Left ventricle myocardium superior (tissue), 1 donor: ENCODE measurements at regions not wholly inside any gene's neighbourhood (a gene's known extent, or its start where the extent isn't known, plus 50 kb on each side); places are given as distances from the start of the nearest gene placed in this dataset.
"Not testable (repeated sequence)": the region's sequence is repeated elsewhere in the genome, so short reads cannot be mapped to it uniquely, and the experiment has no call there.

Experiments
- ATAC-seq: fragments of 200-7000 bp; cut with Tn5 transposase; one replicate; pipeline ENCODE4 v1.9.1; 2020; ENCODE audit warnings: mild to moderate bottlenecking, moderate library complexity
- DNase-seq: peaks from one replicate; pipeline ENCODE4 v3.0.0-alpha.2; 2020
- intact Hi-C: fragments of 100-400 bp; cut with micrococcal nuclease; formaldehyde crosslinking; loops from one replicate; pipeline ENCODE4 v1.11.0; 2022
- donor health status: DM: no; HTN: yes; CAD: no; lungs with severe emphysema.

GRCh38 chr6:9806195-9806594, 608.7 kb downstream of the TFAP2A start:
- DNase-seq, result no peak
- intact Hi-C loops, result no loop called here

GRCh38 chr6:9801249-9801754, 613.6 kb downstream of the TFAP2A start:
- no peak for DNase-seq
- intact Hi-C loops, result no loop called here
- ATAC-seq, result no peak

More at GRCh38 chr6:9806195-9806594, 608.7 kb downstream of the TFAP2A start:
- ATAC-seq, result no peak

GRCh38 chr6:9799582-9799981, 615.3 kb downstream of the TFAP2A start:
- intact Hi-C loops, result no loop called here
- ATAC-seq (no peak), DNase-seq (no peak)

GRCh38 chr6:9796827-9797226, 618.0 kb downstream of the TFAP2A start:
- no peak for ATAC-seq
- intact Hi-C loops, result no loop called here

GRCh38 chr6:9795880-9796279, 619.0 kb downstream of the TFAP2A start:
- intact Hi-C loops, result no loop called here
- ATAC-seq (no peak), DNase-seq (no peak)

More at GRCh38 chr6:9796827-9797226, 618.0 kb downstream of the TFAP2A start:
- DNase-seq, result no peak

- intact Hi-C loops, result no loop called here
- no peak for ATAC-seq
- DNase-seq, result no peak
Observed at GRCh38 chr6:9789201-9789600, 625.7 kb downstream of the TFAP2A start.

- DNase-seq (no peak), ATAC-seq (no peak)
- intact Hi-C loops, result no loop called here
Observed at GRCh38 chr6:9784786-9785185, 630.1 kb downstream of the TFAP2A start.

- ATAC-seq (no peak), DNase-seq (no peak)
- intact Hi-C loops, result no loop called here
Observed at GRCh38 chr6:9783567-9783966, 631.3 kb downstream of the TFAP2A start.

- intact Hi-C loops, result no loop called here
- no peak for ATAC-seq
- no peak for DNase-seq
Observed at GRCh38 chr6:9766240-9766915, 648.5 kb downstream of the TFAP2A start.

- intact Hi-C loops, result no loop called here
- ATAC-seq (no peak), DNase-seq (no peak)
Observed at GRCh38 chr6:9761220-9761619, 653.7 kb downstream of the TFAP2A start.

GRCh38 chr6:9754515-9754914, 660.4 kb downstream of the TFAP2A start:
- no peak for DNase-seq
- ATAC-seq, result no peak
- intact Hi-C loops, result no loop called here

- no peak for ATAC-seq
Observed at GRCh38 chr6:9745966-9746365, 668.9 kb downstream of the TFAP2A start.

GRCh38 chr6:9745476-9745875, 669.4 kb downstream of the TFAP2A start:
- no peak for ATAC-seq
- DNase-seq, result no peak
- intact Hi-C loops, result no loop called here

More at GRCh38 chr6:9745966-9746365, 668.9 kb downstream of the TFAP2A start:
- DNase-seq, result no peak
- intact Hi-C loops, result no loop called here

- ATAC-seq (no peak), DNase-seq (no peak)
- intact Hi-C loops, result no loop called here
Observed at GRCh38 chr6:9744119-9744518, 670.8 kb downstream of the TFAP2A start.

- intact Hi-C loops, result no loop called here
- ATAC-seq (no peak), DNase-seq (no peak)
Observed at GRCh38 chr6:9732056-9732455, 682.8 kb downstream of the TFAP2A start.

GRCh38 chr6:9725776-9726175, 689.1 kb downstream of the TFAP2A start:
- intact Hi-C loops, DNase-seq, ATAC-seq: not testable (repeated sequence)

- DNase-seq, result no peak
- intact Hi-C loops, result no loop called here
- ATAC-seq, result no peak
Observed at GRCh38 chr6:9717568-9717967, 697.3 kb downstream of the TFAP2A start.

- no peak for DNase-seq
- no peak for ATAC-seq
- intact Hi-C loops, result no loop called here
Observed at GRCh38 chr6:9711365-9711764, 703.5 kb downstream of the TFAP2A start.

GRCh38 chr6:9710574-9710973, 704.3 kb downstream of the TFAP2A start:
- ATAC-seq, result no peak
- DNase-seq, result no peak
- intact Hi-C loops, result no loop called here

- no peak for DNase-seq
- no peak for ATAC-seq
- intact Hi-C loops, result no loop called here
Observed at GRCh38 chr6:9708600-9708999, 706.3 kb downstream of the TFAP2A start.

GRCh38 chr6:9704989-9705388, 709.9 kb downstream of the TFAP2A start:
- intact Hi-C loops, result no loop called here
- ATAC-seq, result no peak

More at GRCh38 chr6:9704989-9705388, 709.9 kb downstream of the TFAP2A start:
- no peak for DNase-seq
